Esophagus squamous epithelium (tissue), 4 donors: ENCODE measurements at regions not wholly inside any gene's neighbourhood (a gene's known extent, or its start where the extent isn't known, plus 50 kb on each side); places are given as distances from the start of the nearest gene placed in this dataset.

Experiments
- CTCF ChIP-seq, 6 experiments: fragments of 450-650 bp in 4 of 6; fragments of 200-600 bp in 2 of 6; sonication (generic) in 2 of 6; IDR thresholded peaks; one replicate each; pipeline ENCODE4 v1.5.1; 2016 to 2019; ENCODE audit warnings: antibody characterized with exemption in 6 of 6, mild to moderate bottlenecking in 4 of 6, moderate library complexity in 4 of 6
- POLR2A ChIP-seq, 4 donors: fragments of 450-650 bp; IDR thresholded peaks; one replicate each; pipeline ENCODE4 v1.6.1; 2017; ENCODE audit warnings: antibody characterized with exemption in 4 of 4, mild to moderate bottlenecking in 4 of 4, moderate library complexity in 3 of 4

DNA sequence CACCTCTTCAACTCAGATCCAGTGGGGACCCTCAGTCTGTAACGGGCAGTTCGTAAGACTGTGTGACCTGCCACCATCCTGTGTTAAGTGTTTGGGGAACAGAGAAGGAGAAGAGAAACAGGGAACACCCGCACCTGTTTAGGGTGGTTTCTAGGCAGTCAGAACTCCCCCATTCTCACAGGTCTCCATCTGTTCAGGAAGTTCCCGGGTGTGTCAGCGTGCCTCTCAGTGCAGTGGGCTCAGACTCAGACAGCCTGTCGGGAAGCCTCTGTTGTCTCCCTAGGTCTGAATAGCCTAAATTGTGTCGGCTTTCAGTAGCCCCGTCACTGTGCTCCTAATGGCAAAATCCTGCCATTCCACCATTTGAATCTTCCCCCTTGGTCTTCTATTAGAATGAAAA lies 256.6 kb downstream of the LOXHD1 start:
- TF ChIP-seq CTCF (IDR thresholded peaks at IDR 0.05) (no peak), POLR2A (IDR thresholded peaks at IDR 0.05) (no peak)
